ENCODE measurements at regions not wholly inside any gene's neighbourhood (a gene's known extent, or its start where the extent isn't known, plus 50 kb on each side); places are given as distances from the start of the nearest gene placed in this dataset.

- TF ChIP-seq CTCF (IDR thresholded peaks at IDR 0.05) (no peak), EZH2 (IDR thresholded peaks at IDR 0.05) (no peak)
Measured at GRCh38 chr17:5837055-5837491, 233.1 kb upstream of the WSCD1 start.
